ENCODE measurements at regions not wholly inside any gene's neighbourhood (a gene's known extent, or its start where the extent isn't known, plus 50 kb on each side); places are given as distances from the start of the nearest gene placed in this dataset.

DNA sequence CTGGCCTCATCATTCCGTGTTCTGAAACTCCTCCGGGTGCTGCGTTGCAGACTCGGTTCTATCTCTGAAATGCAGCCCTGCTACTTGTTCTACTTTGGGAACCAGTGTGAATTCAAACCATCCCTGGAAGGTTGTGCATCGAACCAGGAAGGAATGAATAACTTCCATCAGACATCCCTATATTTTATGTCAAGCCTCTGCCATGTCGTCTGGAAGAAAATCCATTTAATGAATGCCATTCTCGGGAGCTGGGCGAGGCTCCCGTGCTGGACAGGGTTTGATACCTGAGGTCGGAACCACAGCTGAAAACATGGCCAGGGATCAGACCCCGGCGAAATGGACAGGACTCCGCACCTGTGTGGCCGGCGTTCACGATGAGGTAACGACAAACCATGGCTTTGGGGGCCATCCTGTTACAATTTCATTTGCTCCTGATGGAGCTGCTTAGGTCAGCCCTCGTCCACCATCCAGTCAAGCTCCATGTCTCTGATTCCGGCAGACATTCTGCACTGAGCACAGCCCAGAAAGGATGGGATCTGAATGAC, 821.6 kb downstream of the GALR1 start:
- no peak for DNase-seq (ENCODE audit: low read depth)

DNA sequence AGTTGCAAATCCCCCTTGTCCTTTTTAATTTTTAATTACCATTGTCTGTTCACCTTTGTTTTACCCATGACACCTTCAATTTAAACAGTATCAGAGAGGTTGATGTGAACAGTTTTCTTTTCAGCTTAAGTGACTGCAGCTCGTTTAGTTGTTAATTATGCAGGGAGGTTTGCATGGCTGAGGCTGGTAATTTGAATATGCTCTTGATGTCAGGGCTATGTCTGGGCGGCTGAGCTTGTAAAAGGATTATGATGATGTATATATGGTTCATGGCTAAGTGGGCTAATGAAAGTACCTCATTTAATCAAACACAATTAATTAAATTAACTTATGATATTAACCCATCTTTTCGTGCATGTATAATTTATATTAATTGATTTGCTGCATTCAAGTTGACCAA, 822.1 kb downstream of the GALR1 start:
- no peak for DNase-seq (ENCODE audit: low read depth)

DNA sequence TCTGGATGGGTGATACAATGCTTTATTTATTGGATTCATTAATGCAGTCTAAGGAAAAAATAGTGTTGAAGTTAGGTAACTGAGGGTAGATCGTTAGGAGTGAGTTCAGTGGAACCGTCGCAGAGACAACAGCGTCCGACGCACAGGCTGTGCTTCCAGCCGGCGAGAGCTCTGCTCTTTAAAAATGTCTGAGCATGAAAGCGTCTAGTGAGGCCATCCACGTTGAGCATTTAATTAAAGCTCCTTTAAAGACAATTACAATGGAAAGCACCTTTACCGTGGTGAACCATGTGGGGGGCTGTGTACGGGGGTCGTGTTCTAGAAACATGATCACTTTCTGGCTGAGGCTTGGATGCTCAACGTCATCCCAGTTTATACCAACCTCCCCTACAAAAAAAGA, 822.7 kb downstream of the GALR1 start:
- no peak for DNase-seq (ENCODE audit: low read depth)

DNA sequence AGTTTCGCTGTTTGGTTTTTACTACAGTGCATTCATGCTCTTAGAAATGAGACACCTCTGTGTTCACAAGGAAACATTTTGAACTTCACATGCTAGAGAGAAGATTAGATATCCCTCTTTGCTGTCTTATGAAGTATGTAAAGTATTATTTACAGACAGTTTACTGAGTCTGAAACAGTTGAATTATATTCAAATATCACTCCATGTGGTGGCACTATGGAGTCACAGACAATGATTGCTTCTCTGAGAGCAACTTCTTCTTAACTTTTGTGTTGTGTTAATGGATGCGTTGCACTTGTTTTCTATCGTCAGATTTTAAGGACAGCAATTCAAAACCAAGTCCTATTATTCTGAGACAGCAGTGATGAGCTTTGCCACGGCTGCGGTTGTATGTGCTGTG, 823.6 kb downstream of the GALR1 start:
- DNase-seq (ENCODE audit: low read depth): no peak

DNA sequence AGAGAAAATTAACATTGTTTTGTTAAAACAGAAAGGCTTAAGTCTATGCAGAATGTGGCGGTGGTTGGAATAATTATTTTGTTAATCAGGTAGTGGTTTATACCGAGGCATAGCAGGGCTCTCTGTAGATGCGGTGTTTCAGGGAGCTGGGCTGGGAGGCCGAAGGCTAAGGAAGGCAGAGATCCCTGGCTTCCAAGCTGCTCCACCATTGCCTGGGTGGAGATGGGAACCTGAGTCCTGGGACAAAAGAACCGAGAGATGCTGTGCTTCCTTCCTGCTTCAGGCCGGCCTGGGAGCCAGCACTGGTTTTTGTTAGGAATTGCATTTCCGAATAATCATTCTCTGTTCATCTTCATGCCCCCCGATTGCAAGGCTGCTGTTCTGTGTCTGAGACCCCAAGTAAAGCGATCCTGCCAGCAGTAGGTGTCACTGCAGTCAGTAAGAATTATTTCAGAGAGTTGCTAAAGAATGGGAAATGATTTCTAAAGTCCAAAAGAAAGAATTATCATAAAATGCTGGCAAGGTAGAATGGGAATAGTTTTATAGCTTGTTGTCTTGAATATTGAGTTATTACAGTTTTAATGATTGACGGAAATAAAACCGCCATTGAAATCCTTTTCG, 824.9 kb downstream of the GALR1 start:
- no peak for DNase-seq (ENCODE audit: low read depth)

DNA sequence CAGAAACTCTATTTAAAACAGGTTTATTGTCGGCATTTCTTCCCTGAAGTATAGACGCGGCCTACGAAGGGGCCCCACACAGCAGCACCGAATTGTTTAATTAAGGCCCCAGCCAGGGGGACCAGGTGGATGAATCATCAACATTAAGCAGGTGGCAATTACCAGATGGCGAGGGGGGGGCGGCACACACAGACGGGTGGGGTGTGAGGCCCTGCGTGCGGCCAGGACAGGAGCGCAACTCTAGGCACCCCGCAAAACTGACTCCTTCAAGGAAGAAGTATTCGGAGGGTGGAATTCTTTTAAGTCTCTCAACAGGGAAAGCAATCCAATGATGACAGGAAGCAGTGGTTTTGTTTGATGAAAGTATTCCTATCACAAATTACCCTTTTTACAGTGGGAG, 830.4 kb downstream of the GALR1 start:
- DNase-seq (ENCODE audit: low read depth): no peak

DNA sequence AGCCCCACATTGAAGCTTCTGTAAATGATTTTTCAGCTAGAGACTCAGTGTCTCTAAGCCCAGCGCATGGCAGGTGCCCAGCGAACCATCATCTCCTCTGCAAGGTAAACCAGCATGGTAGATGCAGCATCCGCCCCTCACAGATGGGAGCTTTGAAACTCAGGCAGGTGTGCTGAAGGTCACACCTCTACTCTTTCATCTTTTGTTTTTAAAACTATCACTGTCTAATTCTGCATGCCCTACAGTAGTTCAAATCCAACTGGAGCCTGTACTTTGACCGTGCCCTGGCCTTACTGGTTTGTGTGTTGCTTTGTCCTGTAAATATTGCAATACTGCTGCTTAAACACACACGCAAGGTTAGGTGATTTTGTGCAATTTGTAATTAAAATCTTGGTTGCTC, 831.1 kb downstream of the GALR1 start:
- no peak for DNase-seq (ENCODE audit: low read depth)

DNA sequence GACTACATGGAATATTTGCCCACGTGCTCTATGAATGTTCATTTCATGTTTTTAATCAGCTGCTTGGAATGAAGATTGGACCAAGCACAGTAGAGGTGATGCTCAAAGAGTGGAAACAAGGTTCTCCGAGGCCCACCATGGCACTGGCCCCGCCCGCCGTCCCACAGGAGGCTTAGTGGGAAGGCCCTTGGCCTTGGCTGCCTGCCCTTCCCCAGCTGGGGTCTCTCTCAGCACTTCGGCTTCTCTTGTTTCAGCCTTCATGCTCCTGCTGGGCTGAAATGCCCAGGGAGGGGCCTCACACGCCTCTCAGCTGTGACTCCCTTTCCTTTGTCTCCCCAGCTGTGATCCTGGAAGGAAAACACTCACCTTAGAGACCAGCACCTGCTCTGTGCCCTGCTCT, 833.2 kb downstream of the GALR1 start:
- DNase-seq (ENCODE audit: low read depth): no peak

DNA sequence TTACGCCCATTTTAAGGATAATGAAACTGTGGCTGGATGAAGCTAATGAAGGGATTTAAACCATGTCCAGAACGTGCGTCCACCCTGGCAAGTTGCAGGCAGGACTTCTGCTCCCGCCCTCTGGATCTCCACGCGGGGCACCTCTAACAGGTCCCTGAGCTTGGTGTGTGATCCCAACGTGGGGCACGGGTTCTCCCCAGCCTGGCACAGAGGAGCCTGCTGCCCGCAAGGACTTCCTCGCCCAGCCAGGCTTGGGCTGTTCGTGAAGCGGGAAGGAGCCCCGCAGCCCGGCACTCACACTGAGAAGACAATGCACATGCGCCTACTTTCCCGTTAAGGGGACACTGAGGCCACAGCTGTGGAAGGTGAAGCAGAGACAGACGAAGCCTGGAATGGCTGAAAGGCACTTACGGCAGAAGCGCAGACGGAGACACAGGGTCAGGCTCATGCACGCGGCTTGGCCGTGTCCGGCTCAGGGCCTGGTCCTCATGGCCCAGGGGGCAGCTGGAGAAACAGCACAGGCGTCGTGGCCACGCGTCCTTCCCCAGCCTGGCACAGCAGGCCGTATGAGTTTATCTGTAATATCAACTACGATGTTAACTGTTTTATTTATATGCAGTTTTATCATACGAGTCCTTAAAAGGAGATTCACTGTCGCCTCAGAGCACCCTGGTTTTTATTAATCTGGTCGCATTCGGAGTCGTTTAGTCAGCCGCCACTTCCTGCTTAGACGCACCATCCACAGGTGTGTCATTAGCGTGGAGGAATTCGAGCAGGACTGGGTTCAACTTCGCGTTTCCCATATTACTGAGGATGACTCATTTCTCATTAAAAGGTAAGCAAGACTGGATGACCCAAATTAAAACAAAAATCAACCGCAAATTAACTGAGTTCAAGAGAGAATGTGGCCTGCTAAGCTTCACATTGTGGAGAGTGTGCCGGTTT, 835.9 kb downstream of the GALR1 start:
- DNase-seq (ENCODE audit: low read depth): no peak

DNA sequence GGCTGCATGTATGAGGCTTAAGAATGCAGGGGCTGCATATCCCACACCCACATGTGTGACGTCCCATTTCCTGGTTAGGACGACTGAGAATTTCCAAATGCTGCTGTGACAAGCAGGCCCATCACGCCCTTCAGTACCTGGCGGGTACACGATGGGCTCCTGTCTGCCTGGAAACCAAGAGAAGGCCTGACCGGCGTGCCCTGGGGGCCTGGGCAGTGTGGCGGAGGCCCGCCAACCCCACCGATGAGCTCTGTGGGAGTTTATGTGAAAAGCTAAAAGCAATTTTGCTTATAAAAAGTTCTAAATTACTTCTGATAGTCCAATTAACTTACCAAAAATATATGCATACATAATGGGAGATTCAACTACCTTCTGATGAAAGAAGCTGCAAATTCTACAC, 837.3 kb downstream of the GALR1 start:
- DNase-seq (ENCODE audit: low read depth): no peak

DNA sequence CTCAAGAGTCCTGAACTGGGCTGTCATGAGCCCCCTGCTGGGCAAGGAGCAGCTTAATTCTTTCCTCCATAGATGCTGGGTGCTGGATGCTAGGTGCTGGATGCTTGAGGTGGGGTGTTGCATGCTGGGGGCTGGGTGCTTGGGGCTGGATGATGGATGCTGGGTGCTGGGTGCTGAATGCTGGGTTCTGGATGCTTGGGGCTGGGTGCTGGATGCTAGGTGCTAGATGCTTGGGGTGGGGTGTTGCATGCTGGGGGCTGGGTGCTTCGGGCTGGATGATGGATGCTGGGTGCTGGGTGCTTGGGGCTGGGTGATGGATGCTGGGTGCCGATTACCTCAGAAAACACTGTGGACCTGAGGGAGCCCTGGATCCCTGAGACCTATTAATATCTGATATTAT, 837.7 kb downstream of the GALR1 start:
- DNase-seq (ENCODE audit: low read depth): no peak

DNA sequence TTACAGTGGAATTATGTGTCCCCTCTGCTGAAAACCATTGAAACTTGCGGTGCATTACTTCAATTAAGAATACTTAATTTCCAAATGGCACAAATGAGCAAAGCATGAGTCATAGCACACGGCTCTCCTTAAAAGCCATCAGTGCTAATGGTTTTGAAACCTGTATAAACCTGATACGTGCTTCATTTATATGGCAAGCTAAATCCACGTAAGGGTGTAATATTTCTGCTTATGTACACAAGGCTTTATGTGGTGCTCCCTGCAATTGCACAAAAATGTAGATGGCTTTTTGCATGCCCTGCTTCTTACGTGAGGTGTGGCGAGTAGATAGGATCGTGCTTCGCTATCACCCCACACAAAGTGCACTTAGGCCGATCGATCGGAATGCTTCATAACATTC, 840.9 kb downstream of the GALR1 start:
- no peak for DNase-seq (ENCODE audit: low read depth)

DNA sequence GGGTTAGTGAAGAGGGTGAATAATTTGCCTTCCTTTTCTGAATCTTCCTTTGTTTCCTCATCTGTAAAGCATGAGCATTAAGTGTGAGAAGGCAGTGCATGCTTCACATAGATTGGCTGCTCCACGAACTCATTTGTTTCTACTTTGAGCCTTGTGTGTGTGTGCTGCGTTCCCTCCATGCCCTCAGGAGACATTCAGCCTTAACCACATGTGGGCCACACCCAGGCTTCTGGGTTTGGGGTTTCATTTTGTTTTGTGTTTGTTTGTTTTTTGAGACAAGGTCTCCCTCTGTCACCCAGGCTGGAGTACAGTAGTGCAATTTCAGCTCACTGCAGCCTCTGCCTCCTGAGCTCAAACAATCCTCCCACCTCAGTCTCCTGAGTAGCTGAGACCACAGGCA, 843.3 kb downstream of the GALR1 start:
- DNase-seq (ENCODE audit: low read depth): no peak

DNA sequence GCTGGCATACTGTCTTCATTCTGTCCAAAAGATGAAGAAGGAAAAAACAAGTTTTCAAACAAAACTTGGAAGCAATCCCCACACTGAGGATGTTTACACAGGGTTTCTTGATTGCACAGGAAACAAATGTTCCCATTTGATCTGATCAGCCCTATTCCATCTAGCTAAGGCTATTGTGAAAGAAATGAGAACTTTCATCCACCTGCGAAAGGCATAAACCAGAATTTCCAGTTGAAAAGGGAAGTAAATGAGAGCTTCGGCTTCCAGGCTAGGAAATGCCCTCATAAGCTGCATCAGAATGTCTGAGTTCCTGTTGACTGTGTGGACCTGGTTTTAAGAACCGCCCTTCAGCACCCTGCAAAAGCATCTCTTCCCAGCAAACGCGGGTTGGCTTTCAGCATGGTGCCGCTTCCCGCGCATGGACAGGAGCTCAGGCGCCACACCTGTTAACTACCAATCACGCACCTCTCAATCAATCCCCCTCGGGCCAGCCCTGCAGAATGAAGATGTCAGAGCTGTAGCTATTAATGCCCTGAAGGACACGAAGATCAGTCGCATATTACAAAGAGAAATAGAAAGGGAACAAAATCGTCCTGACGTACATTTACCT, 850.4 kb downstream of the GALR1 start:
- DNase-seq (ENCODE audit: low read depth): no peak

DNA sequence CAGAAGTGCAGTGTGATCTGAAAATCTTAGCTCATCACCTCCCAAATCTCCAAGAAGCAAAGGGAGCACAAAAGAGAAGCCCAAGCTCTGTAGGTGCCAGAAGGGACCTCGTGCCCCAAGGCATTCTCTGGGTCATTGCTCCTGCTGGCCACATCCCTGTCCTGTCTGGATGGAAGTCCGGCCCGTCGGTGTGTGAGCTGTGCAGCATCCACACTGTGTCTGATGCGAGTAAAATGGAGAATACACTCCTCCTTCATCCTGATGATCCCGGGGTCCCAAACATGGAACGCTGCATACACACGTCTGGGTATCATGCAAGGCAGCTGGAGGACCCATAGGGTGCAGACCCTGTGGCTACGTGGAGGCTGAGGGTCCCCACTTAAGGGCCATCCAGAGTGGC, 851.4 kb downstream of the GALR1 start:
- DNase-seq (ENCODE audit: low read depth): no peak

DNA sequence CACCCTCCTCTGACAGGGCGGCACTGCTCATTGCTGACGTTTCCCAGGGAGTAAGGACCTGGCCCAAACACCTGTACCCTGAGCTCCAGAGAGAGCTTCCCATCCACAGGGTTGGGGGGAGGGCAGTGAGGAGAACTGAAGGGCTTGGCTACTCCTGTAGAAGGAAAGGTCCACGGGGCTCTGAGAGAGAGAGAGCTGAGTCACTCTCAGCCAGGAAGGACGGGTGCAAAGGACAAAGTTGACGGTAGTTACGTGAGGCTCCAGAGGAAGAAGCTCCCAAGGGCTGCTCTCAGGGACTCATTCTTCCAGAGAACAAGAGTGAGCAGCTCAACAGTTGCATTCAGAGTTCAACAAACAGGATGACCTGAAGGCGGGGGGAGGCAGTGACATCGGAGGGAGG, 852.5 kb downstream of the GALR1 start:
- no peak for DNase-seq (ENCODE audit: low read depth)

DNA sequence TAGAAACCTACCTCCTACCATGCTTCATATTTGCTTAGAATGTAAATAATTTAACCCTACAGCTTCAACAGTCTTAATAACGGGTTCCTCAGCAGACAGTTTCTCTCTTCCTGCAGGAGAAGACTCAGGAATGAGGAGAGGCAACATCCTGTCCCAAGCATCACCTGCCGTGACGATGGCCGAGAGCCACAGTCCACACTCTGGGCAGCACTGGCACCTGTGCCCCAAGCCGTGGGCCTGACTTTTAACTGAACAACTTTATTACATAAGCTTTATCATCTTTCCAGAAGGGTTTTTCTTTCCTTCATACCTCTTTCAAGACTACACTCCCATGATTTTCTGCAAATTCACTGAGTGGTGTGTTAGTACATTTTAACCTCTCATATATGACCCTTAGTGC, 856.0 kb downstream of the GALR1 start:
- DNase-seq (ENCODE audit: low read depth): no peak

DNA sequence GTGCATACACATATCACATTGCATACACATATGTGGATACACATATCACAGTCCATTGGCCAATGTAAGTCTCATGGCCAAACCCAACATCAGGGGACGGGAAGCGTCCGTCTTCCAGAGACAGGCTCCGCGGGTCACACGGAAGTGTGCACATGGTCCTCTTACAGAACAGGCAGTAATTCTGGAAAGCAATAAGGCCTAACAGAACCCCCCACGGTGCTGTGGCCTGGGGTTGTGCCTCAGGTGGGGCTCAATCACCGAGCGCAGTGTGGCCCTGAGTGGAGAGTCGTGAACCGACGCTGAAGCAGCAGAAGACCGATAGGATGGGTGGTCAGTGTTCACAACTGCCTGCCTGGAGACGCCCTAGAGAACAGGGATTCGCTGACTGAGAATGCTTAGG, 857.3 kb downstream of the GALR1 start:
- DNase-seq (ENCODE audit: low read depth): no peak

DNA sequence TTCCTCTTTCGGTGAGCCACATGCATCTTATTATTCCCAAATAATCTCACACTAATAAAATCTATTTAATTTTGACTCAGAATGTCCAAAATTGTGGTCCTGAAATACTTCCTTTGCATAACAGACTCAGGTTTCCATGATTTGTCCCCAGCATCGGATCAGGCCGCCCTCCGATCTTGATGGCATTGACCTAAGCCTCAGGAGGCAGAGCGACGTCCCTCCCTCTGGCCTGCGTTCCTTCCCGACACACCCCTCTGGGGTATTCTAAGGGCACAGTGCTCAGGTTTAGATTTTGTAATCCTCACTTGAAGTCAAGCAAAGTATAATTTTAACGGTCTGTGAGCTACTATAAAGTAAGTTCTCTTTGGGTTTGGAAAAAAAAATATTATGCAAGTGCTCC, 857.7 kb downstream of the GALR1 start:
- DNase-seq (ENCODE audit: low read depth): no peak

DNA sequence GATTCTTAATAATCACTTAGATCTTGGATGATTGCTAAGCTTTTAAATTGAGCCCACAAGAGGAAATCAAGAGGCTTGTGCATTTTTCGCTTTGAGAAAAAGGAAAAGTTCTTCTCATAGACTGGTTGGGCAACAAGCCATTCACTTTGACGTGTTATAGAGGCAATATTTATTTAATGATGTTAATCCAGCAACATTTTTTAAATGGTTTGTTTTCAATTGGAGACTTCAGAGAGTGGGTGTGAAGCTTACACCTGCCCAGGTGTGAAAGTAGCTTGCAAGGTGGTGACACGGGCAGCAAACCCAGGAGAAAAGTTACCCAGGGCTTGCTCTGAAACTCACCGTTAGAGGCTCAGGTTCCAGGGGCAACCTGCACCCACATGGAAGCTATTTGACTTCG, 858.9 kb downstream of the GALR1 start:
- no peak for DNase-seq (ENCODE audit: low read depth)

DNA sequence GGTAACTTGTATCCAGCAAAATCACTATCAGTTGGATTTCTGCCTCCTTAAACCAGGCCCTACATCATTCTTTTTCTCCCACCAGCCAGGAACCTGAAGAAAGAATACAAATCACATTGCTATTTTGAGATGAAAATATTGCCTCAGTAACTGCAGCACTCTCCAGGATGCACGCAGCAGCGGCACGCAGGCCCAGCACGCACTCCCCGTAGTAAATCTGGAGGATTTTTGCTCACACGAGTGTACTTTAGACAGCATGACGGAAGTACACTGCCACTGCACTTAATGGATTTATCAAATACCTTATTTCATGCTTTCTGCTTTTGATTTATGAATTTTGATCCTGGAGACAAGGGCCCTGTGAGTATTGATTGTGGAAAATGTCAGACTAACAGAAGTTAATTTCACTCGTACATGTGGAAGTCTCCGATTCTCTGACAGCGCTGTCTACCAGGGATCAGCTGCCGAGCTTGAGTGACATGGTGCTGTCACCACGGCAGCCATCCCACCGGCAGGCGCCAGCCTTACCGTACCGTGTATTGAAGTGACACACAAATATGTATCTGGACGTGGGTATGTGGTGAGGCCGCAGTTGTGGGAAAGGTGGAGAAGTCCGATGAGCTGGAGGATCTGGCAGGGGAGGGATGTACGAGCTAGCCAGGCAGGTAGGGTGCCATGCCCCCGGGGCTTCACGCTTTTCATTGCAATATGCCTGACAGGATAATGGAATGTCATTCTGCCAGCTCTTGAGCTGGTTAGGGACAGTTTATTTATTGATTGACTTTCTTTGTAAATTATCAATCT, 863.7 kb downstream of the GALR1 start:
- no peak for DNase-seq (ENCODE audit: low read depth)

DNA sequence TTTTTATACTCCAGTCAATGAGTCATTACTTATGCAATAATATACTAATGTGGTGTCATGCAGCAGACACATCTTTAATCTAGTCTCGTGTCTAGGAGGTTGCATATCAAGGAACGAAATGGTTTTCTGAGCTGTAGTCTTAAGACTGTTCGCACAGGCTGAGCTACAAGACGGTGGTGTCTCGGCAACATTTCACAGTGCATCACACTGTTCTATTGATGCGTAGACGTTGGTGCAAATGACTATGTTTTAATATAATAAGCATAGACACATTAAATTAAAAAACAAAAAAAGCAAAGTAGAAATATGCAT, 864.2 kb downstream of the GALR1 start:
- no peak for DNase-seq (ENCODE audit: low read depth)
